RWPE2 (cell line): ENCODE measurements at regions not wholly inside any gene's neighbourhood (a gene's known extent, or its start where the extent isn't known, plus 50 kb on each side); places are given as distances from the start of the nearest gene placed in this dataset.
"Not testable (repeated sequence)": the region's sequence is repeated elsewhere in the genome, so short reads cannot be mapped to it uniquely, and the experiment has no call there.

Source experiments
- ATAC-seq: fragments of 200-7000 bp; cut with Tn5 transposase; 3 replicates; pipeline ENCODE4 v1.9.1; 2021; ENCODE audit warnings: low read depth
- DNase-seq: peaks from one replicate; pipeline ENCODE4 v3.0.0-alpha.2; 2020; ENCODE audit warnings: low spot score
- H3K27ac ChIP-seq: fragments of 450-650 bp; 2 replicates; pipeline ENCODE4 v1.5.1; 2017; ENCODE audit warnings: mild to moderate bottlenecking; ENCODE audit not compliant: poor library complexity, severe bottlenecking
- H3K27me3 ChIP-seq: fragments of 250-450 bp; sonication (Bioruptor Pico); 2 replicates; pipeline ENCODE4 v1.5.1; 2021; ENCODE audit warnings: mild to moderate bottlenecking, moderate library complexity; ENCODE audit not compliant: insufficient read depth, poor library complexity, severe bottlenecking
- H3K36me3 ChIP-seq: fragments of 250-450 bp; sonication (Bioruptor Pico); 2 replicates; pipeline ENCODE4 v1.5.1; 2020; ENCODE audit warnings: low read depth, mild to moderate bottlenecking, moderate library complexity
- H3K4me1 ChIP-seq: fragments of 250-450 bp; sonication (Bioruptor Pico); 2 replicates; pipeline ENCODE4 v1.5.1; 2021; ENCODE audit warnings: mild to moderate bottlenecking, moderate library complexity; ENCODE audit not compliant: insufficient read depth, poor library complexity, severe bottlenecking
- H3K4me3 ChIP-seq: fragments of 250-450 bp; sonication (Bioruptor Pico); 2 replicates; pipeline ENCODE4 v1.5.1; 2021; ENCODE audit warnings: mild to moderate bottlenecking, moderate library complexity; ENCODE audit not compliant: severe bottlenecking
- H3K9me3 ChIP-seq: fragments of 250-450 bp; sonication (Bioruptor Pico); 2 replicates; pipeline ENCODE4 v1.5.1; 2021; ENCODE audit warnings: mild to moderate bottlenecking, moderate library complexity; ENCODE audit not compliant: severe bottlenecking

DNA sequence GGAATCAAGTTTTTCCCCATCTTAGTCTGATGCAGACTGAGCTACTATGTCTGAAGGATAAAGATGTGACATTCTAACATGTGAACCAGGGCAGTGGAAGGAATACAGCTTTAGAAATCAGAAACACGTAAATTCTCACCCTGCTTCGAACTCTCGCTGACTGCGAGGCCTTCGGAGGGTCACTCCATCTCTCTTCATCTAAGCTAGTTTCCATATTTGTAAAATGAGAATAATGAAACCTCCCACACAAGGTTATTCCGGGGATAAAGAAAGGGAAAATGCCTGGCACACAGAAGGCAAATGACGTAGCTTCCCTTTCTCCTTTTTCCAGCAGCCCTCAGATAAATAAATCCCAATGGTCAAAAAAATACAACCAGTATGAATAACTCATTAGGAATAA, 152.0 kb downstream of the ATP6V0E2 start:
- H3K36me3 ChIP-seq, ATAC-seq, H3K27ac ChIP-seq: not testable (repeated sequence)

DNA sequence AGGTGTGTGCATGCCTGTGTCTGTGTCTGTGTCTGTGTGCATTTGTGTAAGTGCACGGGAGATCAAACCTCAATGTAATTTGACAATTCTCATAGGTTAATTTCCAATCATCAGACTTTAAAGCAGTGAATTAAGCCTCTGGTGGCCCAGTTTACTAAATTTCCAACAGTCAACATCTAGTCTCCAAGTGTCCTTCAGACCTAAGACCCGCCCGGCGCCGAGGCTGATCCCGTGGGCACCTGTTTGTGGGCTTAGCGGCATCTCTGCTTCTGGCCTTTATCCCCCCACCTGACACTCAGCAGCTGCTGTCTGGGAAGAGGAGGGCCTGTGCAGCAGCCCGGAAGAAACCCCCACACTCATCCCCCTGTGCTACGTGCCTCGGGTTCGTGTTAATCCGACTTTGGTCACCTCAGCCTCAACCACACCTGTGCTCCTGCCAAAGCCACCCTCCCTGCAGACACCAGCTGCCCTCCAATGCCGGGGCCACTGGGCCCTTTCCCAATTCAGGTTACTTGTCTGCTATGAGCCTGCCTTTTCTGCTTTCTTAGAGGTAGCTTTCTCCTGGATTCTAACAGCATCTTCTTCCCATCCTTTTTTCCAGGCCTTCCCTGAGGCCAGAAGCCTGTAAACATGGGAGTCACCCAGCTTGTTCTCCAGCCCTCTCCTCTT, 154.7 kb downstream of the ATP6V0E2 start:
- DNase-seq, result not testable (repeated sequence)

More for the DNA sequence above, 152.0 kb downstream of the ATP6V0E2 start:
- not testable (repeated sequence) for H3K4me3 ChIP-seq, H3K4me1 ChIP-seq, H3K27me3 ChIP-seq, H3K9me3 ChIP-seq, DNase-seq

DNA sequence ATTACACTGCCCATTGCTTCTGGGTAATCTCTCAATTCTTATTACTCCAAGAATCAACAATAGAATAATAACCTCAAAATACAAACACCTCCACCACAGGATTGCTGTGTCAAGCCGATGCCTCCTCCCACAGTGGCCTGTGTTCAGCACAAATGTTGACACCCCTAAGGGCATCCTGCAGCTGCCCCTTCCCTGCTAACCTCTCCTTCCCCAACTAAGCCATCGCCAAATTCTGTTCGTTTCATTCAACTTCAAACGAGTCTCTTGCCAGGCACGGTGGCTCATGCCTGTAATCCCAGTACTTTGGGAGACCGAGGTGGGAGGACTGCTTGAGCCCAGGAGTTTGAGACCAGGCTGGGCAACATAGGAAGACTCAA, 155.2 kb downstream of the ATP6V0E2 start:
- not testable (repeated sequence) for DNase-seq

More for the DNA sequence above, 154.7 kb downstream of the ATP6V0E2 start:
- H3K4me1 ChIP-seq, H3K4me3 ChIP-seq, H3K27ac ChIP-seq, ATAC-seq, H3K36me3 ChIP-seq, H3K27me3 ChIP-seq, H3K9me3 ChIP-seq: not testable (repeated sequence)

GRCh38 chr7:150031733-150032132, 158.0 kb downstream of the ATP6V0E2 start:
- not testable (repeated sequence) for H3K27ac ChIP-seq, H3K9me3 ChIP-seq, H3K36me3 ChIP-seq, H3K27me3 ChIP-seq, ATAC-seq, H3K4me3 ChIP-seq, DNase-seq, H3K4me1 ChIP-seq

More for the DNA sequence above, 155.2 kb downstream of the ATP6V0E2 start:
- not testable (repeated sequence) for H3K36me3 ChIP-seq, H3K4me3 ChIP-seq, ATAC-seq, H3K27ac ChIP-seq, H3K27me3 ChIP-seq, H3K4me1 ChIP-seq, H3K9me3 ChIP-seq

DNA sequence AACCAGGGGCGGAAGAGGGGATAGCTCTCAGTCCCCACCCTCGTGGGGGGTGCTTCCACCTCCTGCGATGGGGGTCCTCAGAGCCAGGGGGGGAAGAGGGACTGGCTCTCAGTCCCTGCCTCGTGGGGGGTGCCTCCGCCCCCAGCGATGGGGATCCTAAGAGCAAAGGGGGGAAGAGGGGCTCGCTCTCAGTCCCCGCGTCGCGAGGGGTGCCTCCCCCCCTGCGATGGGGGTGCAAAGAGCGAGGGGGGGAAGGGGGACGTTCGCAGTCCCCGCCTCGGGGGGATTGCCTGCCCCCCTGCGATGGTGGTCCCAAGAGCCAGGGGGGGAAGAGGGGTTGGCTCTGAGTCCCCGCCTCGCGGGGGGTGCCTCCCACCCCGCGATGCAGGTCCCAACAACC, 159.9 kb downstream of the ATP6V0E2 start:
- not testable (repeated sequence) for H3K36me3 ChIP-seq, ATAC-seq, H3K4me1 ChIP-seq, H3K27me3 ChIP-seq, H3K9me3 ChIP-seq, H3K27ac ChIP-seq, DNase-seq, H3K4me3 ChIP-seq

DNA sequence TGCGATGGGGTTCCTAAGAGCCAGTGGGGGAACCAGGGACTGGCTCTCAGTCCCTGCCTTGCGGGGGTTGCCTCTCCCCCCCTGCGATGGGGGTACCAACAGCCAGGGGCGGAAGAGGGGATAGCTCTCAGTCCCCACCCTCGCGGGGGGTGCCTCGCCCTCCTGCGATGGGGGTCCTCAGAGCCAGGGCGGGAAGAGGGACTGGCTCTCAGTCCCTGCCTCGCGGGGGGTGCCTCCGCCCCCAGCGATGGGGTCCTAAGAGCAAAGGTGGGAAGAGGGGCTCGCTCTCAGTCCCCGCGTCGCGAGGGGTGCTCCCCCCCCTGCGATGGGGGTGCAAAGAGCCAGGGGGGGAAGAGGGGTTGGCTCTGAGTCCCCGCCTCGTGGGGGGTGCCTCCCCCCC, 162.0 kb downstream of the ATP6V0E2 start:
- DNase-seq, H3K36me3 ChIP-seq, H3K27ac ChIP-seq, H3K4me3 ChIP-seq, H3K9me3 ChIP-seq, ATAC-seq, H3K27me3 ChIP-seq, H3K4me1 ChIP-seq: not testable (repeated sequence)

GRCh38 chr7:150039061-150039460, 165.3 kb downstream of the ATP6V0E2 start:
- H3K9me3 ChIP-seq, H3K4me3 ChIP-seq, ATAC-seq, H3K27ac ChIP-seq, H3K27me3 ChIP-seq, H3K36me3 ChIP-seq, DNase-seq, H3K4me1 ChIP-seq: not testable (repeated sequence)

DNA sequence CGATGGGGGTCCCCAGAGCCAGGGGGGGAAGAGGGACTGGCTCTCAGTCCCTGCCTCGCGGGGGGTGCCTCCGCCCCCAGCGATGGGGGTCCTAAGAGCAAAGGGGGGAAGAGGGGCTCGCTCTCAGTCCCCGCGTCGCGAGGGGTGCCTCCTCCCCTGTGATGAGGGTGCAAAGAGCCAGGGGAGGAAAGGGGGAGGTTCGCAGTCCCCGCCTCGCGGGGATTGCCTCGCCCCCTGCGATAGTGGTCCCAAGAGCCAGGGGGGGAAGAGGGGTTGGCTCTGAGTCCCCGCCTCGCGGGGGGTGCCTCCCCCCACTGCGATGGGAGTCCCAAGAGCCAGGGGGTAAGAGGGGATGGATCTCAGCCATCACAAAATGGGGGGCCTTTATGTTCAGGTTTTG, 168.5 kb downstream of the ATP6V0E2 start:
- ATAC-seq, H3K27me3 ChIP-seq, H3K27ac ChIP-seq, H3K4me1 ChIP-seq, DNase-seq, H3K4me3 ChIP-seq, H3K9me3 ChIP-seq, H3K36me3 ChIP-seq: not testable (repeated sequence)

- peak; percentile 49; the same call in 2 of the 3 replicates for ATAC-seq
- not testable (repeated sequence) for H3K27ac ChIP-seq, H3K4me3 ChIP-seq, H3K4me1 ChIP-seq, H3K36me3 ChIP-seq, DNase-seq, H3K9me3 ChIP-seq
- peaks cover 12% of the 10 kb centered on the region for H3K27me3 ChIP-seq
Observed at GRCh38 chr7:150044771-150045170, 171.0 kb downstream of the ATP6V0E2 start.
